ENCODE measurements at regions not wholly inside any gene's neighbourhood (a gene's known extent, or its start where the extent isn't known, plus 50 kb on each side); places are given as distances from the start of the nearest gene placed in this dataset.

GRCh38 chr20:7269452-7269851, 502.0 kb downstream of the BMP2 start:
- DNase-seq, result no peak

- no peak for DNase-seq
These were observed 505.0 kb downstream of the BMP2 start for GRCh38 chr20:7272512-7272911.

GRCh38 chr20:7274870-7275269, 507.4 kb downstream of the BMP2 start:
- DNase-seq, result no peak

GRCh38 chr20:7275645-7276237, 508.3 kb downstream of the BMP2 start:
- no peak for DNase-seq

- peak; percentile 81 for DNase-seq
These were observed 518.6 kb downstream of the BMP2 start for GRCh38 chr20:7285918-7286556.

GRCh38 chr20:7291323-7291943, 523.9 kb downstream of the BMP2 start:
- no peak for DNase-seq

GRCh38 chr20:7291946-7292345, 524.5 kb downstream of the BMP2 start:
- DNase-seq, result no peak

- no peak for DNase-seq
These were observed 527.4 kb downstream of the BMP2 start for GRCh38 chr20:7294816-7295360.

- no peak for DNase-seq
These were observed 534.3 kb downstream of the BMP2 start for GRCh38 chr20:7301807-7302206.

GRCh38 chr20:7302250-7302649, 534.8 kb downstream of the BMP2 start:
- peak; percentile 9 for DNase-seq

- DNase-seq, result peak; percentile 29
These were observed 538.5 kb downstream of the BMP2 start for GRCh38 chr20:7305976-7306375.

- DNase-seq, result no peak
These were observed 540.7 kb downstream of the BMP2 start for GRCh38 chr20:7308163-7308562.

- DNase-seq, result no peak
These were observed 545.6 kb downstream of the BMP2 start for GRCh38 chr20:7313047-7313446.

- DNase-seq, result no peak
These were observed 556.5 kb downstream of the BMP2 start for GRCh38 chr20:7323957-7324356.

- DNase-seq, result no peak
These were observed 560.3 kb downstream of the BMP2 start for GRCh38 chr20:7327810-7328209.

GRCh38 chr20:7330850-7331249, 563.4 kb downstream of the BMP2 start:
- no peak for DNase-seq

- no peak for DNase-seq
These were observed 564.7 kb downstream of the BMP2 start for GRCh38 chr20:7332169-7332568.

GRCh38 chr20:7333841-7334240, 566.4 kb downstream of the BMP2 start:
- no peak for DNase-seq

GRCh38 chr20:7346026-7346425, 578.5 kb downstream of the BMP2 start:
- DNase-seq, result no peak

GRCh38 chr20:7346562-7346961, 579.1 kb downstream of the BMP2 start:
- no peak for DNase-seq

GRCh38 chr20:7347409-7347808, 579.9 kb downstream of the BMP2 start:
- no peak for DNase-seq

GRCh38 chr20:7348253-7348652, 580.8 kb downstream of the BMP2 start:
- no peak for DNase-seq

- no peak for DNase-seq
These were observed 584.7 kb downstream of the BMP2 start for GRCh38 chr20:7352165-7352564.

- no peak for DNase-seq
These were observed 585.2 kb downstream of the HAO1 start for GRCh38 chr20:7355051-7355450.
